ENCODE measurements at regions not wholly inside any gene's neighbourhood (a gene's known extent, or its start where the extent isn't known, plus 50 kb on each side); places are given as distances from the start of the nearest gene placed in this dataset.

GRCh38 chr16:6493555-6493954, 839.1 kb upstream of the RBFOX1 start:
- TF ChIP-seq, protein P1, sequence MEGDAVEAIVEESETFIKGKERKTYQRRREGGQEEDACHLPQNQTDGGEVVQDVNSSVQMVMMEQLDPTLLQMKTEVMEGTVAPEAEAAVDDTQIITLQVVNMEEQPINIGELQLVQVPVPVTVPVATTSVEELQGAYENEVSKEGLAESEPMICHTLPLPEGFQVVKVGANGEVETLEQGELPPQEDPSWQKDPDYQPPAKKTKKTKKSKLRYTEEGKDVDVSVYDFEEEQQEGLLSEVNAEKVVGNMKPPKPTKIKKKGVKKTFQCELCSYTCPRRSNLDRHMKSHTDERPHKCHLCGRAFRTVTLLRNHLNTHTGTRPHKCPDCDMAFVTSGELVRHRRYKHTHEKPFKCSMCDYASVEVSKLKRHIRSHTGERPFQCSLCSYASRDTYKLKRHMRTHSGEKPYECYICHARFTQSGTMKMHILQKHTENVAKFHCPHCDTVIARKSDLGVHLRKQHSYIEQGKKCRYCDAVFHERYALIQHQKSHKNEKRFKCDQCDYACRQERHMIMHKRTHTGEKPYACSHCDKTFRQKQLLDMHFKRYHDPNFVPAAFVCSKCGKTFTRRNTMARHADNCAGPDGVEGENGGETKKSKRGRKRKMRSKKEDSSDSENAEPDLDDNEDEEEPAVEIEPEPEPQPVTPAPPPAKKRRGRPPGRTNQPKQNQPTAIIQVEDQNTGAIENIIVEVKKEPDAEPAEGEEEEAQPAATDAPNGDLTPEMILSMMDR (optimal IDR thresholded peaks at IDR 0.05 in 1 of 3, IDR thresholded peaks at IDR 0.05 in 1 of 3, conservative IDR thresholded peaks at IDR 0.05 in 1 of 3; ENCODE audit: extremely low read depth in 1 of 3, insufficient read depth in 2 of 3, low read length in 3 of 3), result no peak
- TF ChIP-seq EZH2 (IDR thresholded peaks at IDR 0.05; ENCODE audit: low read length), result no peak

Data from keratinocyte (primary cell).